ENCODE measurements at regions not wholly inside any gene's neighbourhood (a gene's known extent, or its start where the extent isn't known, plus 50 kb on each side); places are given as distances from the start of the nearest gene placed in this dataset.

- ChIA-PET POLR2A (no interaction called here), CTCF (interaction anchor here (0.6 to 1.3 kb wide), 2 partner anchors 197 to 911 kb away, joined by 3 read pairs; no protein-coding TSS in a partner anchor)
- no peak overlapping the region for H3K4me3 ChIP-seq (ENCODE audit: low read depth, low read length)
- no peak for DNase-seq (ENCODE audit: low read depth)
- no peaks in the 10 kb centered on the region for H3K27me3 ChIP-seq (ENCODE audit: control insufficient read depth, insufficient read depth, low read length)
- no peaks in the 10 kb centered on the region for H3K36me3 ChIP-seq (ENCODE audit: control insufficient read depth, insufficient read depth, low read length)
- no peak for TF ChIP-seq CTCF (IDR thresholded peaks at IDR 0.05; ENCODE audit: insufficient read depth, low read depth, low read length)
Observed at GRCh38 chr4:151922306-151922705, 161.5 kb upstream of the GATB start.

- POLR2A ChIA-PET, result no interaction called here
- CTCF ChIA-PET, result interaction anchor here (0.6 to 1.3 kb wide), 3 partner anchors 23 to 910 kb away, joined by 3 read pairs; no protein-coding TSS in a partner anchor
- Histone ChIP-seq H3K27me3 (ENCODE audit: control insufficient read depth, insufficient read depth, low read length) (no peaks in the 10 kb centered on the region), H3K36me3 (ENCODE audit: control insufficient read depth, insufficient read depth, low read length) (no peaks in the 10 kb centered on the region), H3K4me3 (ENCODE audit: low read depth, low read length) (no peak overlapping the region)
- DNase-seq (ENCODE audit: low read depth), result peak; percentile 57
- TF ChIP-seq CTCF (IDR thresholded peaks at IDR 0.05; ENCODE audit: insufficient read depth, low read depth, low read length), result no peak
Observed at GRCh38 chr4:151921811-151922210, 161.0 kb upstream of the GATB start.

GRCh38 chr4:151921386-151921785 lies 160.6 kb upstream of the GATB start:
- Histone ChIP-seq H3K4me3 (ENCODE audit: low read depth, low read length) (no peak overlapping the region), H3K36me3 (ENCODE audit: control insufficient read depth, insufficient read depth, low read length) (no peaks in the 10 kb centered on the region), H3K27me3 (ENCODE audit: control insufficient read depth, insufficient read depth, low read length) (no peaks in the 10 kb centered on the region)
- DNase-seq (ENCODE audit: low read depth), result no peak
- no peak for TF ChIP-seq CTCF (IDR thresholded peaks at IDR 0.05; ENCODE audit: insufficient read depth, low read depth, low read length)
- POLR2A ChIA-PET, result no interaction called here
- CTCF ChIA-PET, result interaction anchor here (0.7 kb wide), 1 partner anchor 23 kb away, joined by 3 read pairs; no protein-coding TSS in a partner anchor

GRCh38 chr4:151917145-151917734 lies 156.4 kb upstream of the GATB start:
- Histone ChIP-seq H3K4me3 (ENCODE audit: low read depth, low read length) (no peak overlapping the region), H3K36me3 (ENCODE audit: control insufficient read depth, insufficient read depth, low read length) (no peaks in the 10 kb centered on the region), H3K27me3 (ENCODE audit: control insufficient read depth, insufficient read depth, low read length) (no peaks in the 10 kb centered on the region)
- CTCF ChIA-PET, result interaction anchor here (0.6 to 1.4 kb wide), 5 partner anchors 10 to 583 kb away, joined by 3 read pairs; no protein-coding TSS in a partner anchor
- POLR2A ChIA-PET, result interaction anchor here (0.6 kb wide), 1 partner anchor 10 kb away, joined by 18 read pairs; no protein-coding TSS in a partner anchor
- no peak for DNase-seq (ENCODE audit: low read depth)
- TF ChIP-seq CTCF (IDR thresholded peaks at IDR 0.05; ENCODE audit: insufficient read depth, low read depth, low read length), result no peak

GRCh38 chr4:151912632-151913031 lies 151.8 kb upstream of the GATB start:
- ChIA-PET CTCF (no interaction called here), POLR2A (no interaction called here)
- H3K4me3 ChIP-seq (ENCODE audit: low read depth, low read length), result no peak overlapping the region
- 0 out of 2 replicates have a peak, but pooled peaks cover 2% of the 10 kb centered on the region for H3K27me3 ChIP-seq (ENCODE audit: control insufficient read depth, insufficient read depth, low read length)
- DNase-seq (ENCODE audit: low read depth), result no peak
- no peak for TF ChIP-seq CTCF (IDR thresholded peaks at IDR 0.05; ENCODE audit: insufficient read depth, low read depth, low read length)
- no peaks in the 10 kb centered on the region for H3K36me3 ChIP-seq (ENCODE audit: control insufficient read depth, insufficient read depth, low read length)

Measured in BJ (cell line).